SK-N-MC (cell line): ENCODE measurements at regions not wholly inside any gene's neighbourhood (a gene's known extent, or its start where the extent isn't known, plus 50 kb on each side); places are given as distances from the start of the nearest gene placed in this dataset.

ENCODE experiments used
- DNase-seq: peaks from one replicate; pipeline ENCODE4 v3.0.0-alpha.2; 2011; ENCODE audit warnings: low read depth, low spot score
- H3K27ac ChIP-seq: fragments of 200-600 bp; sonication (generic); 2 replicates; pipeline ENCODE4 v1.5.1; 2016; ENCODE audit warnings: mixed run types
- H3K36me3 ChIP-seq: fragments of 200-600 bp; sonication (generic); 2 replicates; pipeline ENCODE4 v1.6.1; 2017; ENCODE audit warnings: antibody characterized with exemption, low read length, mixed read lengths; ENCODE audit not compliant: insufficient read depth
- H3K4me3 ChIP-seq: fragments of 200-600 bp; sonication (generic); 2 replicates; pipeline ENCODE4 v1.5.1; 2016
- H3K9ac ChIP-seq: fragments of 200-600 bp; sonication (generic); 2 replicates; pipeline ENCODE4 v1.8.0; 2017; ENCODE audit warnings: mixed run types, mixed read lengths; ENCODE audit not compliant: insufficient read length
- H3K9me3 ChIP-seq: fragments of 200-600 bp; sonication (generic); 2 replicates; pipeline ENCODE4 v1.6.1; 2017; ENCODE audit warnings: low read depth, mild to moderate bottlenecking, antibody characterized with exemption, low read length, moderate library complexity, mixed read lengths
- EZH2 ChIP-seq: fragments of 200-600 bp; sonication (generic); IDR thresholded peaks from one replicate; pipeline ENCODE4 v1.6.1; 2017; ENCODE audit warnings: antibody characterized with exemption
- FOXP2 ChIP-seq: optimal IDR thresholded peaks from 2 replicates; pipeline ENCODE3; 2011; ENCODE audit warnings: mild to moderate bottlenecking, moderate library complexity; ENCODE audit not compliant: insufficient read depth; ENCODE audit errors: extremely low read length, control extremely low read depth
- POLR2AphosphoS5 ChIP-seq: IDR thresholded peaks from 2 replicates; pipeline ENCODE4 v1.6.1; 2012; ENCODE audit warnings: mild to moderate bottlenecking, low read depth, low read length, borderline replicate concordance

DNA sequence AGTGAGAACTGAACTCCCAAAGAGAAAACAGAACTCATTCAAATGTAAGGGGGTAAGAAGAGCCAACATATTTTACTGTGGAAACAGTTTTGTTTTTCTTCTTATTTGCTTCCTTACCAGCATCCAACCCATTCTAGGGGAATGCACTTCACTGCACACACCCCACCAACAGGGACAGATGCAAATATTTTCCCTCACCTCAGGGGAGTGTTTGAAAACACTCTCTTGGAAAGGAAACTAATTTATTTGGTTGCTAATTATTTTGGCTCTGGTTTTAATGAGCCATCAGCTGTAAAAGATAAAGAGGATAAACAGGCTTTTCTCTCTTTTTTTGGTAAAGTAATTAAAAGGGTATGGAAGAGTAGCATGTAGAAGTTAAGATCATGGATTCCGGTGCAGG, 413.4 kb downstream of the MAN2A1 start:
- no peak overlapping the region for H3K27ac ChIP-seq
- no peak overlapping the region for H3K4me3 ChIP-seq
- H3K9ac ChIP-seq, result no peak overlapping the region
- no peaks in the 10 kb centered on the region for H3K36me3 ChIP-seq
- H3K9me3 ChIP-seq, result no peaks in the 10 kb centered on the region
- TF ChIP-seq POLR2AphosphoS5 (no peak), EZH2 (no peak), FOXP2 (no peak)
- no peak for DNase-seq

DNA sequence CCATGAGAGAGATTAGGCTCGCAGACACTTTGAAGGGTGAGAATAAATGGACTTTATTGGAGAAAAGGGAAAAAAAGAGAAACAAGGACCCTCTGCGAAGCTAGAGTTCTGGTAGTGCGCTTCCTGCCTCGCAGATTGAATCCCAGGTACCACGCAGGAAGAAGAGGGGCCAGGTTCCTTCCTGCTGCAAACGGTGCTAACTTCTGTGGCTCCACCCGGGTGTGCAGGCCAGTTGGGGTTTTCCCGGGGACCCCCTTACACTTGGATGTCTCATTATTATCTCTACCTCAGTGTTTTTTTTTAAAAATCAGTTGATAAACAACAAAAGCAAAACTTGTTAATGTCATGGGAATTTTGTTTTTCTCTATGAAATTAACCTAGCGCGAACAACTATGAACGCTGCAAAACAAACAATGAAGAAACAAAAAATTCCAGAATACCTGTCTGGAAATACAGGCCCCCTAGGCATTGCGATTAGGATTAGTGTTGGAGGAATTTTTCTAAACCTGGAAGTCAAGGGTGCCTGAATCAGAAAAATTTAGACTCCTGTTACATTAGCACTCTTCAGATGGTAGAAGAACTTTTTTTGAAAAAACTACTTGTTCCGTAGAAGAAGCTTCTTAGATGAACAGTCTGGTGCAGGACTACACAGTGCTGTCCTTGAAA, 414.5 kb downstream of the MAN2A1 start:
- Histone ChIP-seq H3K4me3 (no peak overlapping the region), H3K9ac (no peak overlapping the region), H3K36me3 (no peaks in the 10 kb centered on the region), H3K9me3 (no peaks in the 10 kb centered on the region), H3K27ac (no peak overlapping the region)
- no peak for DNase-seq
- TF ChIP-seq EZH2 (no peak), FOXP2 (no peak), POLR2AphosphoS5 (no peak)

DNA sequence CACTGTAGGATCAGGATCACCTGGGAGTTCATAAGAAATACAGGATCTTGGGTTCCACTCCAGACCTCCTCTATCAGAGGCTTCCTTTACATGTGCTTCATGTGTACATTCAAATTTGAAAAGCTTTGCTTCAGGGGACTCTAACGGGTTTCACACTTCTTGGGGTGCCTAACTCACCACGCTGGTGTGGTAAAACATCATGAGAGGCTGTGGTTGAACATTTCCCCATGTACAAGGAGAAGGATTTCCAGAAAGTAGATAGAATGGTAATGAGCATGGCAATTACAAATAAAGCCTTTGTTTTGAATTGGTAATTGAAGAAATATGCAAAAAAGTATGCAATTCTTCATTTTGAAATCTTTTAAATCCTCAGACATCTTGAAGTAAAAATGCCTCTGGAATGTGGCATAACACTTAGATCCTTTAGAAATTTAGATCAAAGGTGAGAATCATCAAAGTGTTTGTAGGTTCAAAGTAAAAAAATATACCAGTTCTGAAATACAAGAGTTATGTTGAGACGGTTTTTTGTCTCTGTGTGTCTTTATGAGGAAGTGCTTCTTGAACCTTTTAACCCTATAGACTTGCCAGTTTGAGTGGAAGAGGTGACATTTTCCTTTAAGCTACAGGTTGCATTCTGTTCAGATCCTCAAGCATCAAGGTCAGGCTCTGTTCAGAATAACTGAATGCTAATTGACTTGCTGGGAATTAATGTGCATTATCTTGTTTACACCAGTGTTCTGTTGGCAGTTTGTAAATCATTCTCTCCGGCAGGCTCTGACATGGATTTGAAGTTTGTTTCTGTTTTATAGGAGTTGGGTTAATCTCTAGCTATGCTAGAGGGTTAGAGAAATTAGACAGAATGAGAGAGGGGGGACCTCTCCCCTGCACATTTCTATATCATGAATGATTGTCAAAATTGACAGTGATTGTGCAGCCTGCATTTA, 415.3 kb downstream of the MAN2A1 start:
- no peak for DNase-seq
- TF ChIP-seq POLR2AphosphoS5, result no peak
- TF ChIP-seq EZH2, result no peak
- TF ChIP-seq FOXP2, result no peak
- no peaks in the 10 kb centered on the region for H3K9me3 ChIP-seq
- no peak overlapping the region for H3K4me3 ChIP-seq
- no peaks in the 10 kb centered on the region for H3K36me3 ChIP-seq
- H3K27ac ChIP-seq, result no peak overlapping the region
- H3K9ac ChIP-seq, result no peak overlapping the region

DNA sequence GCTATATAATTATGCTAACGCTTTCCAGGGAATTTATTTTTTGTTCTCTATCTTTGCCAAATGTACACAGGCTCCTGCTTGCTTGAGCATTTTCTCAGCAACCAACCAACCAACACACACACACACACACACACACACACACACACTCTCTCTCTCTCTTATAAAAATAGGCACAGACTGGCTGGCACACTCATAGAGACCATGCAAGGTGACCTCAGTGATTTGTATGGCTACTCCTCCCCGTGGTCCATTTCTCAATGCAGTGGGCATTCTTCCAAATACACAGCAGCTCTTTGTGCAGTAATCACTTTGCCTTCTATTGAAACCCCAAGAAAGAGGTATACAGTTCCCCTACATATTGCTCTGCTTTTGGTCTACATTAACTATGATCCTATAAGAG, 416.0 kb downstream of the MAN2A1 start:
- no peak overlapping the region for H3K27ac ChIP-seq
- DNase-seq, result no peak

DNA sequence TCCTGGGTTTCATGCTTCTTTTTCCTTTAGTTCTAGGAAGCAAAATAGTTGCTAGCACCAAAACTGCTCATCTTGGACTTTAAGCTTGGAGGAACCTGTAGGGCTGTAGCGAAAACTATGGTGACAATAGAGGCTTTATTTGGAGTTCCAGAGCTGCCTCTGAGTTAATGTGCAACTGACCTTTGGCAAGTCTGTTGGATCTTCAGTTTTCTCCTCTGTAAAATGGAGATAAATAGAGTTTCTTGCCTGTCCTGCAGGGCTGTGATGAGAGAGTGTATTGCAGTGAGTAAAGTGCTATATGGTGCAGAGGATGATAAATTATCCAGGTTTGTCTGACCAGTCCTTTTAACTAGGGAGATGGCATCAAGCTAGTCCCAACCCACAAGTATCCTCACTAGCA, 417.0 kb downstream of the MAN2A1 start:
- H3K27ac ChIP-seq, result no peak overlapping the region
- H3K9me3 ChIP-seq, result no peaks in the 10 kb centered on the region
- TF ChIP-seq POLR2AphosphoS5 (no peak), FOXP2 (no peak), EZH2 (no peak)
- no peak for DNase-seq
- H3K36me3 ChIP-seq, result no peaks in the 10 kb centered on the region
- H3K4me3 ChIP-seq, result no peak overlapping the region
- H3K9ac ChIP-seq, result no peak overlapping the region

More for the DNA sequence above, 416.0 kb downstream of the MAN2A1 start:
- Histone ChIP-seq H3K36me3 (no peaks in the 10 kb centered on the region), H3K4me3 (no peak overlapping the region), H3K9ac (no peak overlapping the region), H3K9me3 (no peaks in the 10 kb centered on the region)
- TF ChIP-seq EZH2, result no peak
- TF ChIP-seq POLR2AphosphoS5, result no peak
- TF ChIP-seq FOXP2, result no peak

DNA sequence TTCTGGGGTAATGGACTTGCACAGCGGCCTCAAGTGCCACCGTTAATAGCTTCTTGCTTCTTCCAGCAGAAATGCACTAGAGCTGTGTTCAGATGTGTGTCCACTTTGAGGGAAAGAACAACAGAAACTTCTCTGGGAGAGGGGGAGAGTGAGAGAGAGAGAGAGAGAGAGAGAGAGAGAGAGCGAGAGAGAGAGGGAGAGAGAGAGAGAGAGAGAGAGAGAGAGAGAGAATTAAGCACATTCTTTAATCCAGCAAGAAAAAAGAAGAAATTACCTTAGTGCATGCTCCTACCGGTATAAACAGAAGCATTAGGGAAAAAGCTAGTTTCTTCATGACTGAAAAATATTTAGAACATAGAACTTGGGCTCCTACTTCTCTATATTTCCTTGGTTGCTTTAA, 418.8 kb downstream of the MAN2A1 start:
- Histone ChIP-seq H3K9me3 (no peaks in the 10 kb centered on the region), H3K27ac (no peak overlapping the region), H3K9ac (no peak overlapping the region), H3K4me3 (no peak overlapping the region), H3K36me3 (no peaks in the 10 kb centered on the region)
- DNase-seq, result no peak
- TF ChIP-seq EZH2 (no peak), POLR2AphosphoS5 (no peak), FOXP2 (no peak)

DNA sequence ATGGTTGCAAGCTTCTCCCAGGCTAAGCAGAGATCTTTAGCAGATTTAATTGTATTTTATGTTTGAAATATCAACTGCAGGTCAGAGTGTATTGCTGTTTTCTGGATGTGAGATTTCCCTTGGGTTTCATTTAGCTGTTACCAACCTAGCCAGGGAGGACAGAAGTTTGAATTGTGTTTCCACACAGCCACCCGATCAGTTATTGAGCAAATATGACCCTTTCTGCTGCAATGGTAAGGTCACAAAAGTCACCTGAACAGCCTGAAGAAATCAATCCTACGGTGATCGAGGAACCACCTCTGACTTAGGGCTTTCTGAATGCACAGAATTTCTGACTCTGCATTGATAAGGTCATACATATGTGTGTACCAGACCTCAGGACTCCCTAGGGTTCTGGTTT, 419.9 kb downstream of the MAN2A1 start:
- H3K9ac ChIP-seq, result no peak overlapping the region
- H3K27ac ChIP-seq, result no peak overlapping the region
- no peak for TF ChIP-seq EZH2
- TF ChIP-seq FOXP2, result no peak
- no peak for TF ChIP-seq POLR2AphosphoS5
- H3K4me3 ChIP-seq, result no peak overlapping the region
- no peaks in the 10 kb centered on the region for H3K36me3 ChIP-seq
- no peaks in the 10 kb centered on the region for H3K9me3 ChIP-seq
- no peak for DNase-seq

DNA sequence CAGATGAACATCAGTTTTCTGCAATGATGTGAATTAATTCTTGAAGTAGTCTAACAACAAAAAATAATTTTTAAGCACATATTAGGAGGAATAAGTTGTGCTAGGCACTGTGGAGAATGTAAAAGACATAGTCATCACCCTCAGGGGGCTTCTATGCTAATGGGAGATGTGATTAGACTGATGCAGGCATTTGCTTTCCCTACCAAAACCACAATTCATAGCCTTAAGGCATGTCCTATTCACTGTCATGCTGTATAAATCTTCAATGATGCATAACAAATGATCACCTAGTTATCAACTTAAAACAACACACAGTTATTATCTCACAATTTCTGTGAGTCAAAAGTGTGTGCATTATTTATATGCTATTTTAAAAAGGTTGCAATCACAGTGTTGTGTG, 422.6 kb downstream of the MAN2A1 start:
- TF ChIP-seq FOXP2, result no peak
- no peak for TF ChIP-seq EZH2
- no peak for TF ChIP-seq POLR2AphosphoS5
- H3K9me3 ChIP-seq, result no peaks in the 10 kb centered on the region

DNA sequence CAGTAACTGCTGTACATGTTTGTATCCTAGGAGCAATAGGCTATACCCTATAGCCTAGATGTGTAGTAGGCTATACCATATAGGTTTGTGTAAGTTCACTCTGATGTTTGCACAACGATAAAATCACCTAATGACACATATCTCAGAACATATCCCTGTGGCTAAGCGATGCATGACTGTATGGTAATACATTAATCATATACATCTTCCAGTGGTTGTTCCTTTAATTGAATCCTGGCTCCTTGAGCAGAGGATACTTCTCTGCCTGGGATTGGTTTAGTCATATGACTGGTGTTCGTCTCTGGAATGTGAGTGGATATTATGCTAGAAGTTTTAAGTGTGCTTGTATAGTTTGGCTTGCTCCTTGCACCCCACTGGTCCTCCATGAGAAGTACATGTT, 425.8 kb downstream of the MAN2A1 start:
- Histone ChIP-seq H3K27ac (no peak overlapping the region), H3K4me3 (no peak overlapping the region), H3K36me3 (no peaks in the 10 kb centered on the region)

More for the DNA sequence above, 422.6 kb downstream of the MAN2A1 start:
- DNase-seq, result peak; percentile 14
- Histone ChIP-seq H3K27ac (no peak overlapping the region), H3K4me3 (no peak overlapping the region), H3K36me3 (no peaks in the 10 kb centered on the region), H3K9ac (no peak overlapping the region)

More for the DNA sequence above, 425.8 kb downstream of the MAN2A1 start:
- Histone ChIP-seq H3K9ac (no peak overlapping the region), H3K9me3 (no peaks in the 10 kb centered on the region)
- DNase-seq, result no peak
- TF ChIP-seq POLR2AphosphoS5, result no peak
- no peak for TF ChIP-seq EZH2
- TF ChIP-seq FOXP2, result no peak
